Daoy (cell line): ENCODE measurements at regions not wholly inside any gene's neighbourhood (a gene's known extent, or its start where the extent isn't known, plus 50 kb on each side); places are given as distances from the start of the nearest gene placed in this dataset.

Source experiments
- DNase-seq: peaks from one replicate; pipeline ENCODE4 v3.0.0-alpha.2; 2015; ENCODE audit warnings: low read depth

DNA sequence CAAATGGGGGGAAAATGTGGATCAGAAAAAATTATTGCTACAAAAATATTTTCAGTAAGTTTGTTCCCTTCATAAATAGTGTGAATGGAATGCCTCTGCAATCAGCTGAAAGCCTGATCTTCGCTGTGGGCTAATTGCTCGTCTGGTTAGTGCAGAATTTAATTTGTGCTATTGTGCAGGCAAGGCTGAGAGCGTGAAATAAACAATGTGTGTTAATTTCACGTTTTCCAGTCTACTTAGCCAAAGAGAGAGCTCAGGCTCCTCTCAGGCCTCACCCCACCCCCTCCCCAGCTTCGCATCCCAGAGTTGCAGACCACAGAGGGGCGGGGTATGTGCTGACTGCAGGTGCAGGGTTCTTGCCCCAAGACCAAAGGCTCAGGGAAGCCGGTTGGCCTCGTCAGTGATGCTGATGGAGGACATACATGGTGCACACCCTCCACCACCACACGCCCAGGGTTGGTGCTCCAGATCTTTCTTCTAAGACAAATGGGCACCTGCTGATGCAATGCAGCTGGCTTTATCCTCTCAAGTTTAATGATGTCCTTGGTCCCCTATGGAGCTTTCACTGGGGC lies 302.6 kb upstream of the SLC14A2 start:
- no peak for DNase-seq

DNA sequence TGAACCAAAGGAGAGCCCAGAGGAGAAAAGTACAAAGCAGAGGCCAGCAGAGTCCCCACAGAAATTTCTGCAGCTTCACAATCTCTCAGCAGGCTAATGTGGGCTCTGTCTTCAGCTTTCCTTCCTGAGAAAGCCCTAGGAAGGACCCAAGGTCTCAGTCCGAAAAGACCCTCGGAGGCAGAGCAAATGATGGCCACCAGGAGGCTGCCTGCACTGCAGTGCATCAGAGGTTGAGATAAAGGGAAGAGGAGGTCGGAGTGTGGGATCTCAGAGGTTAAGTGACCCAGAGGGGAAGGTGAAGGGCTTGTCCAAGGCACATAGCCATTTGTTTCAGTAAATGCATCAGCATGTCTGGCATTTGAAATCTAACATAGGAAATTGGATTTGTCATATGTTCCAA lies 299.1 kb upstream of the SLC14A2 start:
- no peak for DNase-seq

DNA sequence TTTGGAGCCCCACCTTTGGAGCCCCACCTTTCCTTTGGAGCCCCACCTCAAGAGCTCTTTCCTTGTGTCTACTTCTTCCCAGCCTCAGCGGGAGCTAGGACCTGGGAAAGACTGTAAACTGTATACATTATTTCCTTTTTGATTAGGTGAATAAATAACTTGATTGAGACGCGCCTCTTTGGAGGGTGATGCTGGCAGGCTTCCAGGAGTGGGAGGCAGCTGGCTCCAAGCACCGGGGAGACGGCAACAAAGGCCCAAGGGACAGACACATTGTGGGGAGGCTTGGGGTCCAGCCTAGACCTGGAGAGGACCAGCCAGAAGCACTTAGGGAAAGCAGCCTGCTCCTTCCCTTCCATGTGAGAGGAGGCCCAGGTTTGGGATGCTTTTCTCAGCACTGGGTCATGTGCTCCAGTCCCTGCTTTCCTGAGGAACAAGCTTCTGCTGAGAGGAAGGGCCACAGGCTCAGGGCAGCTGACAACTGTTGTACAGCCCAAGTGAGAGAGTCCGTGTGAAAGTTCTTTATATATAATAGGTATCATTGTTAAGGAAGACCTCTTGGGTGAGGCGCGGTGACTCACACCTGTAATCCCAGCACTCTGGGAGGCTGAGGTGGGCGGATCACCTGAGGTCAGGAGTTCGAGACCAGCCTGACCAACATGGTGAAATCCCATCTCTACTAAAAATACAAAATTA lies 297.2 kb upstream of the SLC14A2 start:
- DNase-seq, result no peak

DNA sequence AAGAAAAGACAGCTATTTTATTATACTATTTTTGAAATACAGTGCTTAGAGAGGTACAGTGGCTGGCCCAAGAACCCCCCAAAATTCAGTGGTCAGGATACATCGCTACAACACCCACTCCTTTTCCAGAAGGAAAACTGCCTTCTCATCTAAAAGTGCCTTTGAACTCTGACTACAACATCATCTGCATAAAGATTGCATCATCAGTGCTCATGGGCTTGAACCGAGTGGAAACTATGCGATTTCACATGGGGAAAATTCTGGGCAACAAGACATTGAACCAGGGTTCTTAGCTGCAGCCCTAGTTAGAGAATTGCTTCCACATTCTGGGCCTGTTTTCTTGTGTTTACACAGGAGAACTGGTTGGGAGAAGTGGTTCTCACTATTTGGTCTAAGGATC lies 294.6 kb upstream of the SLC14A2 start:
- no peak for DNase-seq

DNA sequence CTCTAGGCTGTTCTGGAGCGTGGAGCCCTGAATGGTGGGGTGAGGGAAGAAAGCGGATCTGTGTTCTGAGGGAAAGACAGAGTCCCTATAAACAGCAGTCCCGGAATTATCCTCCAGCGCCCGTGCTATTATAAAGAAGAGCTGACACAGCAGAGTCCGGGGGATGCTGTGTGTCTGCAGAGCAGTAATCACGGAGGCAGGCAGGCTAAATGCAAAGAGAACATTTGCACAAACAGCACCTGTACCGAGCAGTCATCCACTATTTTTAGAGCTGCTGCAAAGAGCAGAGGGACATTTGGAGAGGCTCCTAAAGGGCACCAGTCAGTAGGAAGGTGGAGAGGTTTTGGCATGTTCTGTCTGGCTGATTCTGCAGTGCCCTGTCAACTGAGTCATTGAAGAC lies 293.8 kb upstream of the SLC14A2 start:
- DNase-seq, result no peak

DNA sequence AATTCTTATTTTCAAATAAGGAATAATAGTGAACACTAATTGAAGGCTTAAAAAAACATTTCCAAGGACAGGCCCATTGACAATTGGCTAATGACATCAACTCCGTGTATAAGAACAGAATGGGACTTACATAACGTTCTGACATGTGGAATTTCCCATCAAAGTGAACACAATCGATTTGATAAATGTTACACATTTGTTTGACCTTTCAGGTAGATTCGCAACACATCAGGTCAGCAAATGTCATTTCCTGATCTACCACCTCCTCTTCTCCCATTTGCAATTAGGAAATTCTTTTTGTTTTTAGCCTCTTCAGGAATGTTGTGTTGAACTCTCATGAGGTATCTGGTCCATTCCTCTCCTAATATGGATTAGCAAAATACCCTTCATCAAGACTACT lies 292.9 kb upstream of the SLC14A2 start:
- no peak for DNase-seq

DNA sequence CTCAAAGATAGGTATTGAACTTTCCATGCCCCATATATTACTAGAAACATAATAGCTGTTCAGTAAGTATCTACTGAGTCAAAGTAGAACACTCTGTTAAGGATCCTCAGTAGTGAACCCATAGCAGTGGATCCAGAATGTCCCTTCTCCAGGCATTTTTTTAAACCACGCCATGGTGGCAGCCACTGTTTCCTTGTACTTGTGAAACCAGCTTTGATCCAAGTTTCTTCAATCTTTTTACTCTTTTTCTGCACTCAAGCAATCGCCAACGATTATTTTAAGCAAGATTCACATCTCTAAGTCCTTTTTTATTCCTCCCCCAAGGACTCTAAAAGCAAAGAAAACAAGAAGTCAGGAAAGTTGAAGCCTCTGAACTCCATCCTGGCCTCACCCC lies 291.2 kb upstream of the SLC14A2 start:
- DNase-seq, result no peak

DNA sequence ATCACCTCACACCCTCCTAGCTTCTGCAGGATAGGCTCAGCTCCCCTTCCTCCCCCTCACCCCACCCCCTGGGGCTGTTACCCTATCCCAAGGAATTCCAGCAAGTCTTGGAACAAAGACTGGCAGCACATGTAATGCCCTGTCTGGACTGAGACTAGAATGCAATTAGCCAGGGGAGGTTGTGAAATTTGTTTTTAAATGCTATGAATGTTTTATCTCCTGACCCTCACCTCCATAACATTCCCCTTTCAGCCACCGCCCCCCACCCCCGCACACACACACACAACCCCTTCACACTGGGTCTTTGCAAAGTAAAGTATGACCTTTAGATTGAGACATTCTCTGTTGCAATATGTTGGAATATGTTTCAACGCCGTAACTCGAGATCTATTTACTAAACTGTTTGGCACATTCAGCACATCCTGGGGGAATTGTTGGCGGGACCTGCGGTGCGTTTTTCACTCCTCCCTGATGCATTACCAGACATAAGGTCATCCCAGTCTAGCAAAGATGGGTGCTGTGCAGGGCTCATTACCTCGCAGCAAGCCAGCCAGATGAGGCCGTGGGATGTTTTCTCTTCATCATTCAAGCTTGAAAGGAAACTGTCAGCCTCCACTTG lies 290.7 kb upstream of the SLC14A2 start:
- DNase-seq, result no peak

DNA sequence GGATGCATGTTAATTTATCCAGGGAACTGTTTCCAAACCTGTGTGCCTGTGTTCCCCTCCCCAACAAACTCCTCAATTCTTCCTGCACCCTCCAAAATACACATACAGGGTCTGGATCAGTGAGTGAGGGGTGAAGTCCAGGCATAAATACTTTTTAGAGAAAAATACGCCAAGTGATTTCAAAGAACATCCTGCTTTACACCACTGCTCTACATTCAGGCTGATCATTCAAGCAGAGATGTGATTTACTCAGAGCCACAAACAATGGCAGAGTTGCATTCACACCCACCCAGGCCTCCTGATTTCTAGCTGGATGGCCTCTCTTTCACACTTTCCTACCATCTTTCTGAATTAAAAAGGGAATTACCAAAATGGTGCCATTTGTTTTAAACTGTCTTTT lies 289.5 kb upstream of the SLC14A2 start:
- DNase-seq, result no peak

DNA sequence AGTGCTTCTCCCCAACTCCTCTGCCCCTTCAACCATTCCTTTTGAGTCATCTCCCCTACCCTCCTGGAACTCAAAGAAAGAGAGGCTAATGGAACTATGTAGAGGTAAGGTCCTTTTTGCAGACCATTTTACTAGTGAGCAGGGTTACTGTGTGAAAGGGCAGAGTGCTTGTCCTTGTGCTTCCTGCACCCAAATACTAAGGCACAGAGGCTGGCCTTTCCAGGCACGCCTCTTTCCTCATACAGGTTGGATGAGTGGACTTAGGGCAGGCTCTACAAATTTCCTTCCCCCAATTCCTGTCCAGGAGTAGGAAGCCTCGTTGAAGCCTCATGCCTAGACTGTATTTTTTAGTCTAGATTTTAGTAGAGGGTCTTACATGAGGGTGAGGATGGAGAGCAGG lies 288.8 kb upstream of the SLC14A2 start:
- no peak for DNase-seq

DNA sequence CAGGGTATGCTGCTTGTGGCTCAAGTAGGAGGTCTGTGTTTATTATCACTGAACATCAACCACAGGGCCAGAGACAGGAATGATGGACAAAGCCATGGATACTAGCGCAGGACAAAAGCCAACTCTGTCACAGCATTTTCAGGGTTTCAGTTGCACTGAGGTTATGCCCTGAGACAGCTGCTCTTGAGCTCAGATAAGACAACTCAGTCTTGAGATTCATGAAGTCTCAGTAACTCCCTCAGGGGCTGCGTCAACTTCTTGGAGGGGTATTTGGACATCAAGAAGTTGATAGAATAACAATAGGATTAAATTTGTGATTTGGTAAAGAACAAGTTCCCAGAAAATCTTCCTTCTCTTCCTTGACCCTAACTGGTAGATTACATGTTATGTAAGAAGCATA lies 287.0 kb upstream of the SLC14A2 start:
- DNase-seq, result no peak

DNA sequence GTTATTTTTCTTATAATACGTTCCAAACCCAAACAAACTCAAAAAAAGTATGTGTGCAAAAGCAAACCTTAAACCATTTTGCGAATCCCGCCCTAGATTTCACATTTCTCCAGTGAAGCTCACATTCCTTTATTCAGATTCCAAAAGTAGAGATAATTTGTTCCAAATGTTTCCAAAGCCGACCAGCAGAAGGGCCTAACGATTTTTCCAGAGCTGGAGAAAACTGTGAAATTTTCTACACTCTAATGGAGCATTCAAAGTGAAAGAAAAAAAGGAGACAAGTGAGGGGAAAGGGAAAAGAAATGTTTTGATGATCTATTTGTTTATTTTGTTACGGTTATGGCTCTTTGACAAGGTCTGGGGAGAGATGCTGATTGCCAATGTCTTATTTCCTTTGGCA lies 286.5 kb upstream of the SLC14A2 start:
- DNase-seq, result no peak

DNA sequence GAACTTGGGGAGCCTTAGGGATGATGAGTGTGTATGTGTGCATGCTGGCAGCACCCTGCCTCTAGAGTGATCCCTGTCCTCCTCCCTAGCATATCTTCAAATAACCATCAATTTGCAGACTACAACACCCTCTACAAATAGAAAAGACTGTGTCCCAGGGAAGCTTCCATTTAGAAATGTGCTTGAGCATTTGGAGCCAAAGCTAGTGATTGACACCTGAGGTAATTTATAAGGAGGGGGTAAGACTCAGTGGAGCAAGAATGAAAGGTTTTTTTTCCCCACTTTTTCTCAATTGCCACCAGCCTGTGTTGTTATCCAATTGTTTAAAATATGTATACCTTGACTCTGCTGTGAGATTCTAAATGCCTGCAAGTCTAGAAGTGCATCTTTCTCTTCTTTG lies 286.0 kb upstream of the SLC14A2 start:
- DNase-seq, result no peak

DNA sequence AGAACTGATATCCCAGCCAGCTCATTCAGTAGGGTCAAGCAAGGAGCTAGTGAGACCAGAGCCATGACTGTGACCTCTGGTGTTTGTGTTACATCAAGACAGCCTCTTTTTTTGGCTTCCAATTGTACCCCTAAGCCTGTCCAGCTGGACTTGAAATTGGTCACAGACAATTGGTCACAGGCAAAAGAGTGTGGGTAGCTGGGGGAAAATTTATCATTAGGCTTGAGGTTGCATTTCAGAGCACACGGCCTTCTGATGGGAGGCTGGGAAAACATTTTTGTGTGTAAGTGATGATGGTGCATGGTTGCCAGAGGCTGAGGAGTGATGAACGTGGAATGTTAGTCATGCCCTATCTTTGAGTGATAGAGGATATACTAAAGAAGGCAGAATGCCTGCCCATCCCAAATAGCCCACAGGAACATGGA lies 285.1 kb upstream of the SLC14A2 start:
- DNase-seq, result no peak

DNA sequence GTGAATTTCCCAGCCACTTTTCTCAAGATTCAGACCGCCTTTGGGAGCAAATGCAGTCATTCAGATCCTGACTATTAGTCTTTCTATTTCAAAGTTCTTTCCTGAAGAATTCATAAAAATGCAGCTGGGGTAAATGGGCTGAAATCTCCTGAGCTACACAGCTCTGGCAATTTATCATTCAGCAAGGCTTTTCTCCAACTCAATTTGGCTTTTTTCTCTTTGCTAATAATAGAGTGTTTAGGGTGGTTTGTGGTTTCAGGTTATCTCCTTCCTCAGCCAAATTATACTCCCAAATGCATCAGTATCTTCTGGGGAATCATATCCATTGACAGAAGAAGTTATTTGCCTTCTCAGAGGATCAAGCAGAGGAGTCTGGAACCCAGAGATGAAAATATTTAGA lies 282.4 kb upstream of the SLC14A2 start:
- no peak for DNase-seq

DNA sequence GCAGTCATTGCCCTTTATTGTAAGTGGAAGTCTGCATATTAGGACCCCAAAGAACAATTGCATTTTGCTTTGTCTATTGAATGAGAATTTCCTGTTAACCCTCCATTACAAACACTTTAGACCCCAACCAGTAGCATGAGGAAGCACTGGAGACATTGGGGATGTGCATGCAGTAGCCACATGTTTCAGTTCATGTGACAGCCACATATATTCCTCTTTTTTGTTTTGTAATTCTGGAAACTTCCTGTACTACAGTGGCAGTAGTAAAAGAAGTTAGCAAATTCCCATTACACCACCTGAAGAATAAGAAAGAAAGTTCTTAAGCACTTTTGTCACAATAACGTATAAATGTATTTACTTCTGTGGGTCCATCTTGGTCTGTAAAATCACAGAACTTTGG lies 281.1 kb upstream of the SLC14A2 start:
- DNase-seq, result no peak

DNA sequence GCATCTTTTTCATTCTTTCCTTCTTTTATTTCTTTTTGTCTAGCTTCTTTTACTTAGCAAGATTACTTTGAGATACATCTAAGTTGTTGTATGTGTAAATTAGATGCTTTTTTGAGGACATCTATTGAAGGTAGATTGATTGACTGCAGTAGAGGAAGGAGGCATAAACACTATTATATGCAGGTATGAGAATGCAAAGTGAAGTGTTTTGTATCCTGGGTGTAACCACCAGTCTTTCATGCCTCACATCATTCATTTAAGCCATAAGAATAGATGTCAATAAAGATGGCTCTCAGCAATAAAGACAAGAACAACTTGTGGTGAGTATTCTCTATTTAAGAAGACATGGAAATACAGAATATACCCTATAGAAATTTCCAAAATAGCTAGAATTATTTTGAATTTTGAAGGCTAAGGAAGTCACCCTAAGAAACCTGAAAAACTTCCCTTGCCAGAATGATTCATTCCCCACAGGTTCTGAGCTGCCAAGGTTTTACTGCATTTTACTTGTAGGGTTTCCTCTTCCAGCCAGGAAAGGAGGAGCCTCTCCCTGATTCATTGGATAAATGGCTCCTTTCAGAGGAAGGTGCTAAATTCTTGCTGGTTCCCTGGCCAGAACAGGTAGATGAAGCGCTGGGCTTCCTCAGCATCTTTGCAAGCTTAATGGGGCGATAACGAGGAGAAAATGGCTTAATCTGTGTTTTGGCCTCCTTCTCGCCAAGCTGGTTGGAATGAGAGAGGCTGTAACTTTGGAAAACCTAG lies 279.8 kb upstream of the SLC14A2 start:
- no peak for DNase-seq

DNA sequence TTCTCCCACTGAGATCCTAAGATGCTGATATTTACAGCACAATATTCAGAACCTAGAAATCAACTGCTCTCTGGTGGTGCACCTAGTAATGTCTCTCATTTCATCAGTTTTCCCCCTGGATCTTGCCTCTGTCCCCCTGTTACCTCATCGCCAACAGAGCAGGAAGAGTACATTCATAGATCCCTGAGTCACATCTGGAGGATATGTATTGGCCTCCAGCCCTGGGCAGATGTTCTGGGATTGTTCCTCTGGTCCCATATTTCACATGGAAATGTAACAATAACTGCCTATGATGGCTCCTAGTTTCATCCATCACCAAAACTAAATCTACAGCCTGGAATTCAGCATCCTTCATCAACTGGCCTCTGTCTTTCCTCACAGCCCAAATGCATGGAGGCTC lies 278.8 kb upstream of the SLC14A2 start:
- no peak for DNase-seq

DNA sequence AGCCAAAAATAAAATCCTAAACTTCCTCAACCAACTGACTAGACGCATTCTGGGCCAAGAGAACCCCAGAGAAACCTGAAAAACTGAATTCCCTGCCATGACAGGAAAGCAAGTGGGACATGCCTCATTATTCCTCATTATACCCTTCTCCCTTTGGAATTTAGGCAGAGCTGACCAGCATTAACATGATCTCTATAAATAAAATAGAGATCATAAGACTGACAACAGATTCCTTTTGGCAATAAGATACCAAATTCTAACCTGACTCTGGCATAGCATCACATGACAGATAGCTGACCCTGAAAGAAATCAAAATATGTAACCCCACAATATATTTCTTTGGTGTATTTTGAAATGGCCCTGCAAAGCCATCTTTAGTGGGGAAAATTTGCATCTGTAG lies 277.8 kb upstream of the SLC14A2 start:
- DNase-seq, result no peak

DNA sequence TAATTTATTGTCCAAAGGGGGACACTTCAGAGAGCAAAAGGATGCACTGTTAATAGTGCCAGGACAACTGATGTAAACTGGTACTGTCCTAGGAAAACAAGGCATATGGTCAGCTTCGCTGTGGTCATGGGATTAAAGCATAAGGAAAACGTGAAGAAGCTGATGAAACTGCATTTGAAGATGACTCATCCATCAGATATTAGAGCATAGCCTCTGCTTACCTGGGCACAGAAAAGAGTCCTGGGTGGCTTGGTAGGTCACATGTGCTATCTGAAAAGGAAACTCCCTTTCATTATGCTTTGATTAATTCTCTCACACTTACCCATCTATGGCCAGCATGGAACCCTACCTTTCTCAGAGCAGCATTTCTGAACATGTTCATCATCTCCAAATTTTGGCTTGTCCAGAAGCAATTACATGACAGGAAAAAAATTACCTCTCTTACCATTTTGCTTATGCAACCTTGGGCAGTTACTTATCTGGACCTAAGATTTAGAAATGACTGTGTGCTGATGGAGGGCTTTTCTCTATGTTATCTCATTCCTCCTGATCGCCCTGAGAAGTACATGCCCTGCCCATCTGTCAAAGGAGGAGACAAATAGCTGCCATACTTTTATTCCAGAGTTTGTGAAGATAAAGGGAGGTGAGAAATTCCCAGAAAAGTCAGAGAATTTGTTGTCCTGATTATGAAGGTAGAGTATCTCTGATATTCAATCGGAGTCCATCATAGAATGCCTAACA lies 275.3 kb upstream of the SLC14A2 start:
- DNase-seq, result no peak

DNA sequence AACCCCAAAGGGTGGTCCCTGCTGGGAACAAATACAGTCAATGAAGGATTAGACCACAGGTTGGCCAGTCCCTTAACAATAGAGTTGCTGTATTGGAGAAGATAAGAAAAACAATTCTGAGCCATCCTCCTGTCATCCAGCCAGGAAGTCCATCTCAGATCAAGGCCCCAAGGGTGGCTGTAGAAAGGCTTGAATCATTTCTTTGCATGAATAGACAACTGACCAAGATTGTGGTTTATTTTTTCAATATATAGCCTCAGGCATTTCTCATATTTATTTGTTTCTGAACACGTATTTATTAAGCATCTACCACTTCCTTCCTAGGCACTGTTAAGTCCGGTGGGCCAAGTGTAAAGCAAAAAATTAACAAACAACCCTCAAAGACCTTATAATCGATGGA lies 274.4 kb upstream of the SLC14A2 start:
- no peak for DNase-seq

DNA sequence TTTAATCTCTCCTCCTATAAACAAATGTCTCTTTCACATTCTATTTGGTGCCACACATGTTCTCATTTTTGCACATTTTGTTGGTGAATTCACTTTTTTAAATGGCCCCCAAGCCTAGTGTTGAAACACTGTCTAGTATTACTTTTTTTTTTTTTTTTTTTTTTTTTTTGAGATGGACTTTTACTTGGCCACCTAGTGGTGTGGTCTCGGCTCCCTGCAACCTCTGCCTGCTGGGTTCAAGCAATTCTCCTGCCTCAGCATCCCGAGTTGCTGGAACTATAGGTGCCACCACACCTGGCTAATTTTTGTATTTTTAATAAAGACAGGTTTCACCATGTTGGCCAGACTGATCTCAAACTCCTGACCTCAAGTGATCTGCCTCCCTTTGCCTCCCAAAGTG lies 273.8 kb upstream of the SLC14A2 start:
- no peak for DNase-seq
